ENCODE measurements at regions not wholly inside any gene's neighbourhood (a gene's known extent, or its start where the extent isn't known, plus 50 kb on each side); places are given as distances from the start of the nearest gene placed in this dataset.

DNA sequence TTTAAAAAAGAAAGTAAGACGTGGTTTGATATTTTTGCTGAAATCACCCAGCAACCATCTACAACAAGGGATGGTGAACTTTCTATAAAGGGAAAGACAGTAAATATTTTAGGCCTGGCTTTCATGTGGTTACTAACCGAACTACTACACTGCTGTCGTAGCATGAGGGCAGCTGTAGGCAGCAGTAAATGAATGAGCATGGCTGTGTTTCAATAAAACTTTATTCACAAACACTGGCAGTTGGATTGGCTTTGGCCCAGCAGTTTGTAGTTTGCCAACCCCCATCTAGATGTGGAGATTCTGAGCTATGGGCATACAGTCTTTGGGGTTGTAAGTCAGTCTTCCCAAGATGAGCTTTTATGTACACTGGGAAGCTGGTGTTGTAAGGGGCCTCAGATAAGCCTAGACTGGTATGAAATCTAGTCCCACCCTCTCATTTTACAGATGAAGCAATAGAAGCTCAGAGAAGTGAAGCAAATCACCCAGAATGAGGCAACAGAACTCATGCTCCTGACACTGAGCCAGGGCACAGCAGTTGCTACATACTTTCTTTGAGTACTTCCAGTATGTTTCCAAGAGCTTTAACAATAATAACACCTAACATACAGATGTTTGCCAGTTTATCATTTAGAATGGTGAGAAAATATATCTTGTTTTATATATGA is 204.4 kb downstream of the ADAMTS15 start:
- no peaks in the 10 kb centered on the region for H3K27me3 ChIP-seq
- no peaks in the 10 kb centered on the region for H3K36me3 ChIP-seq (ENCODE audit: low read depth, missing control alignments)
- peak overlapping the region; percentile 32 to 59 for H3K27ac ChIP-seq
- intact Hi-C loops (cut with DNase I; ENCODE audit: low total_unique reads) = no loop called here
- WGBS, 2 donors = 79 to 87% methylated on average over 3 of the region's 3 CpGs
- DNase-seq = peak; percentile 84
- H3K4me3 ChIP-seq = no peak overlapping the region
- TF ChIP-seq POLR2A (IDR thresholded peaks at IDR 0.05) = no peak
- TF ChIP-seq, protein P1, sequence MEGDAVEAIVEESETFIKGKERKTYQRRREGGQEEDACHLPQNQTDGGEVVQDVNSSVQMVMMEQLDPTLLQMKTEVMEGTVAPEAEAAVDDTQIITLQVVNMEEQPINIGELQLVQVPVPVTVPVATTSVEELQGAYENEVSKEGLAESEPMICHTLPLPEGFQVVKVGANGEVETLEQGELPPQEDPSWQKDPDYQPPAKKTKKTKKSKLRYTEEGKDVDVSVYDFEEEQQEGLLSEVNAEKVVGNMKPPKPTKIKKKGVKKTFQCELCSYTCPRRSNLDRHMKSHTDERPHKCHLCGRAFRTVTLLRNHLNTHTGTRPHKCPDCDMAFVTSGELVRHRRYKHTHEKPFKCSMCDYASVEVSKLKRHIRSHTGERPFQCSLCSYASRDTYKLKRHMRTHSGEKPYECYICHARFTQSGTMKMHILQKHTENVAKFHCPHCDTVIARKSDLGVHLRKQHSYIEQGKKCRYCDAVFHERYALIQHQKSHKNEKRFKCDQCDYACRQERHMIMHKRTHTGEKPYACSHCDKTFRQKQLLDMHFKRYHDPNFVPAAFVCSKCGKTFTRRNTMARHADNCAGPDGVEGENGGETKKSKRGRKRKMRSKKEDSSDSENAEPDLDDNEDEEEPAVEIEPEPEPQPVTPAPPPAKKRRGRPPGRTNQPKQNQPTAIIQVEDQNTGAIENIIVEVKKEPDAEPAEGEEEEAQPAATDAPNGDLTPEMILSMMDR (IDR thresholded peaks at IDR 0.05) = no peak
- no peaks in the 10 kb centered on the region for H3K9me3 ChIP-seq
- peaks cover 37% of the 10 kb centered on the region for H3K4me1 ChIP-seq

DNA sequence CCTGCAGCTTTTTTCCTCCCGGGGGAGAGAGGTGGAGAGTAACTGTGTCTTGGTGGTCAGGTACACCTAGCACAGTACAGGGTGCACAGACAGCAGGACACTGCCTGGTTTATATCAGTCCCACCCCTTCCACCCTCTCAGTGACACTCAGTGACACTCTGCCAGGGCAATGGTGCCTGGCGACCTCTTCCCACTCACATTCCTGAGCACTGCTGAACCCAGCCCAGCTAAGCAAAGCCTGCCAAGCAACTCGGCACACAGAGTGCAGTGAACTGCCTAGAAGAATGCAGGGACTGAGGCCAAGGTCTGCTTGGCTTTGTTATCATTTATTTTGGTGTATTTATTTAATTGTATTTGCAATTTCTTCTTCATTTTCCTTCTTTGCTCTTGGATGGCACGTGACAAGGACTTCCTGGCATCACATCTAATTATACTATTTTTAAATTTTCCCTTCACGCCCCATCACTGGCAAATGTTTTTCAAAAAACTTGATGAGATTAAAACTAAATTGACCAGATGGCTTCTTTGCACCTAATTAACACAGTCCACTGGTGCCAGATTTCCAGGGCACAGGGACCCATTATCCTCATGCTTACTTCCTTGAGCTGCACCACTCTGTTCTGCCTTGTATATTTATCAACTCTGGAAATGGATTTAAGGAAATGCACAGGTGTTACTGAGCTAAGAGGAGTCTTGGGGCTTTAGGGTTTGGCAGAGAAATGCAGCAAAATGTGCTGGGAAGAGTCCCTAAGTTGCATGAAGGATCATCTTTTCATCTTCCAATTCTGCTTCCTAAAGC is 205.6 kb downstream of the ADAMTS15 start:
- H3K27ac ChIP-seq = no peak overlapping the region

GRCh38 chr11:130655300-130655699 is 206.9 kb downstream of the ADAMTS15 start:
- H3K4me3 ChIP-seq = no peak overlapping the region
- 78 to 82% methylated on average over 2 of the region's 2 CpGs for WGBS, 2 donors
- H3K4me1 ChIP-seq = peaks cover 20% of the 10 kb centered on the region
- intact Hi-C loops (cut with DNase I; ENCODE audit: low total_unique reads) = no loop called here
- DNase-seq = no peak
- no peaks in the 10 kb centered on the region for H3K27me3 ChIP-seq
- TF ChIP-seq, protein P1 (IDR thresholded peaks at IDR 0.05) = no peak
- no peak for TF ChIP-seq POLR2A (IDR thresholded peaks at IDR 0.05)
- H3K9me3 ChIP-seq = no peaks in the 10 kb centered on the region
- H3K36me3 ChIP-seq (ENCODE audit: low read depth, missing control alignments) = no peaks in the 10 kb centered on the region
- H3K27ac ChIP-seq = no peak overlapping the region

More for the DNA sequence above, 205.6 kb downstream of the ADAMTS15 start:
- WGBS, 2 donors = 32 to 39% methylated on average over 5 of the region's 5 CpGs
- DNase-seq = peak; percentile 85
- Histone ChIP-seq H3K9me3 (no peaks in the 10 kb centered on the region), H3K4me1 (peaks cover 25% of the 10 kb centered on the region), H3K36me3 (ENCODE audit: low read depth, missing control alignments) (no peaks in the 10 kb centered on the region), H3K4me3 (no peak overlapping the region), H3K27me3 (no peaks in the 10 kb centered on the region)
- TF ChIP-seq POLR2A (IDR thresholded peaks at IDR 0.05) = no peak
- TF ChIP-seq, protein P1 (IDR thresholded peaks at IDR 0.05) = no peak
- intact Hi-C loops (cut with DNase I; ENCODE audit: low total_unique reads) = no loop called here

DNA sequence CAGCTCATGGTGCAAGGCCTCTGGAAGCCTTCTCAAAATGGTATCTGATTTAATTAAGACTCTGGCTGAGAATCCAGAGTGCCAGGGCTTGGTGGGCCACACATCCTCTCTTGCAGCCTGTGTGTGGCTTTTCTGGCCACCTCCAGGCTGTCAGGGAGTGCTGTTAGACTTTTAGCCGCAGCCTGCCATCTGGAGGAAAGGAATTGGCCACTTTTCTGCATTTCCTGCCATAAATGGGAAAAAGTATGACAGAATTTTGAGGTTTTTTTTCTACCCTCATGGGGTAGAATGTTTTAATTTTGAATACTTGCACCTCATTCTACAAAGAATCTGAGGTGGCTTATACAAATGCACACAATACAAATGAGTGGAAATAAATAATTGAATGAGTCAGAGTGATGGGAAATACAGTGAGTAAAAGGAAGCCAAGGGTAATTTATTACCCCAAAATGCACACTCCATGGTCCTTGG is 218.4 kb downstream of the ADAMTS15 start:
- 70 to 90% methylated on average over 1 of the region's 1 CpG for WGBS, 2 donors
- TF ChIP-seq, protein P1 (IDR thresholded peaks at IDR 0.05) = no peak
- TF ChIP-seq POLR2A (IDR thresholded peaks at IDR 0.05) = no peak
- no peak overlapping the region for H3K27ac ChIP-seq
- H3K36me3 ChIP-seq (ENCODE audit: low read depth, missing control alignments) = no peaks in the 10 kb centered on the region
- intact Hi-C loops (cut with DNase I; ENCODE audit: low total_unique reads) = no loop called here
- no peak overlapping the region for H3K4me3 ChIP-seq
- no peaks in the 10 kb centered on the region for H3K9me3 ChIP-seq
- H3K4me1 ChIP-seq = no peaks in the 10 kb centered on the region
- H3K27me3 ChIP-seq = no peaks in the 10 kb centered on the region
- DNase-seq = no peak
